K562 (cell line): ENCODE measurements at regions not wholly inside any gene's neighbourhood (a gene's known extent, or its start where the extent isn't known, plus 50 kb on each side); places are given as distances from the start of the nearest gene placed in this dataset.

Source experiments
- ARNT ChIP-seq, 2 experiments: fragments of 450-650 bp; IDR thresholded peaks; 2 replicates each; pipeline ENCODE4 v1.6.1; 2016; ENCODE audit warnings: mild to moderate bottlenecking in 1 of 2
- EZH2 ChIP-seq: IDR thresholded peaks from 2 replicates; pipeline ENCODE4 v1.6.1; 2012; ENCODE audit warnings: low read depth, mild to moderate bottlenecking, inconsistent platforms, low read length, borderline replicate concordance
- KAT8 ChIP-seq: fragments of 450-650 bp; IDR thresholded peaks from 2 replicates; pipeline ENCODE4 v1.6.1; 2016; ENCODE audit warnings: low read depth, mild to moderate bottlenecking
- MEIS2 ChIP-seq: fragments of 450-650 bp; IDR thresholded peaks from 2 replicates; pipeline ENCODE4 v1.6.1; 2014; ENCODE audit warnings: mild to moderate bottlenecking; ENCODE audit not compliant: partially characterized antibody
- SMAD3 ChIP-seq: fragments of 450-650 bp; formaldehyde crosslinking; conservative IDR thresholded peaks from 2 replicates; pipeline ENCODE4 v1.4.0; 2020; ENCODE audit warnings: mild to moderate bottlenecking
- SP2 ChIP-seq: IDR thresholded peaks from 2 replicates; pipeline ENCODE4 v1.6.1; 2011; ENCODE audit warnings: mild to moderate bottlenecking, low read depth, low read length, moderate library complexity; ENCODE audit not compliant: poor library complexity, severe bottlenecking; ENCODE audit errors: extremely low read depth
- SRF ChIP-seq, 2 experiments: fragments of 250-450, 450-650 bp in 1 of 2; sonication (Bioruptor Pico) in 1 of 2; sonication (generic) in 1 of 2; formaldehyde crosslinking; IDR thresholded peaks; 2 replicates each; pipeline versions ENCODE4 v1.5.0 to v1.5.1; 2020 to 2022; ENCODE audit warnings: mild to moderate bottlenecking in 1 of 2, missing genetic modification reagents in 1 of 2
- ZNF239 ChIP-seq: fragments of 250-450 bp; sonication (Bioruptor Pico); IDR thresholded peaks from 2 replicates; pipeline ENCODE4 v1.4.0; 2020; ENCODE audit warnings: mild to moderate bottlenecking
- TF ChIP-seq, protein P1 (sequence below), 3 experiments: IDR thresholded peaks in 2 of 3; conservative IDR thresholded peaks in 1 of 3; 2 replicates each; pipeline ENCODE4 v1.5.1; 2011 to 2012; ENCODE audit warnings: low read length in 3 of 3, mild to moderate bottlenecking in 3 of 3, control low read depth in 2 of 3, improper control_type of control experiment in 1 of 3, inconsistent platforms in 1 of 3, low read depth in 1 of 3, mixed read lengths in 1 of 3, moderate library complexity in 1 of 3; ENCODE audit not compliant: insufficient read depth in 2 of 3
- TF ChIP-seq, protein P2 (sequence below): sonication (generic); formaldehyde crosslinking; IDR thresholded peaks from 2 replicates; pipeline ENCODE4 v1.8.0; 2022; ENCODE audit warnings: mild to moderate bottlenecking, missing genetic modification reagents
- TF ChIP-seq, protein P3 (sequence below), 2 experiments: fragments of 450-650 bp; formaldehyde crosslinking in 1 of 2; IDR thresholded peaks; 2 replicates each; pipeline versions ENCODE4 v1.4.0 to v1.6.1; 2014 to 2020; ENCODE audit warnings: mild to moderate bottlenecking in 2 of 2, borderline replicate concordance in 1 of 2, low read depth in 1 of 2

DNA sequence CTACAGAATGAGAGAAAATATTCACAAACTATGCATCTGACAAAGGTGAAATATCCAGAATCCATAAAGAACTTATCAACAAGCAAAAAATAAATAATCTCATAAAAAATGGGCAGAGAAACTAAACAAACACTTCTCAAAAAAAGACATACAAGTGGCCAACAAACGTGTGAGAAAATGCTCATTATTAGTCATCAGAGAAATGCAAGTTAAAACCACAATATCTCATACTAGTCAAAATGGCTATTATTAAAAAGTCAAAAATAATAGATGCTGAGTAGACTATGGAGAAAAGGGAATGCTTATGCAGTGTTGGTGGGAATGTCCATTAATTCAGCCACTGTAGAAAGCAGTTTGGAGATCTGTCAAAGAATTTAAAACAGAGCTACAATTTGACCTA, 533.3 kb downstream of the TMA16 start:
- TF ChIP-seq ARNT (IDR thresholded peaks at IDR 0.05) = no peak
- TF ChIP-seq, protein P1, sequence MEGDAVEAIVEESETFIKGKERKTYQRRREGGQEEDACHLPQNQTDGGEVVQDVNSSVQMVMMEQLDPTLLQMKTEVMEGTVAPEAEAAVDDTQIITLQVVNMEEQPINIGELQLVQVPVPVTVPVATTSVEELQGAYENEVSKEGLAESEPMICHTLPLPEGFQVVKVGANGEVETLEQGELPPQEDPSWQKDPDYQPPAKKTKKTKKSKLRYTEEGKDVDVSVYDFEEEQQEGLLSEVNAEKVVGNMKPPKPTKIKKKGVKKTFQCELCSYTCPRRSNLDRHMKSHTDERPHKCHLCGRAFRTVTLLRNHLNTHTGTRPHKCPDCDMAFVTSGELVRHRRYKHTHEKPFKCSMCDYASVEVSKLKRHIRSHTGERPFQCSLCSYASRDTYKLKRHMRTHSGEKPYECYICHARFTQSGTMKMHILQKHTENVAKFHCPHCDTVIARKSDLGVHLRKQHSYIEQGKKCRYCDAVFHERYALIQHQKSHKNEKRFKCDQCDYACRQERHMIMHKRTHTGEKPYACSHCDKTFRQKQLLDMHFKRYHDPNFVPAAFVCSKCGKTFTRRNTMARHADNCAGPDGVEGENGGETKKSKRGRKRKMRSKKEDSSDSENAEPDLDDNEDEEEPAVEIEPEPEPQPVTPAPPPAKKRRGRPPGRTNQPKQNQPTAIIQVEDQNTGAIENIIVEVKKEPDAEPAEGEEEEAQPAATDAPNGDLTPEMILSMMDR (IDR thresholded peaks at IDR 0.05 in 2 of 3, conservative IDR thresholded peaks at IDR 0.05 in 1 of 3; ENCODE audit: insufficient read depth in 2 of 3, low read depth in 1 of 3, low read length in 3 of 3) = no peak
- no peak for TF ChIP-seq SMAD3 (CRISPR knock-in tag)
- no peak for TF ChIP-seq SP2
- no peak for TF ChIP-seq SRF (CRISPR knock-in tag; IDR thresholded peaks at IDR 0.05)
- TF ChIP-seq, protein P2, sequence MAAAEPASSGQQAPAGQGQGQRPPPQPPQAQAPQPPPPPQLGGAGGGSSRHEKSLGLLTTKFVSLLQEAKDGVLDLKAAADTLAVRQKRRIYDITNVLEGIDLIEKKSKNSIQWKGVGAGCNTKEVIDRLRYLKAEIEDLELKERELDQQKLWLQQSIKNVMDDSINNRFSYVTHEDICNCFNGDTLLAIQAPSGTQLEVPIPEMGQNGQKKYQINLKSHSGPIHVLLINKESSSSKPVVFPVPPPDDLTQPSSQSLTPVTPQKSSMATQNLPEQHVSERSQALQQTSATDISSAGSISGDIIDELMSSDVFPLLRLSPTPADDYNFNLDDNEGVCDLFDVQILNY (CRISPR knock-in tag) = no peak
- TF ChIP-seq ZNF239 (CRISPR knock-in tag) = no peak
- TF ChIP-seq KAT8 = no peak
- no peak for TF ChIP-seq MEIS2
- TF ChIP-seq EZH2 = no peak
- TF ChIP-seq, protein P3, sequence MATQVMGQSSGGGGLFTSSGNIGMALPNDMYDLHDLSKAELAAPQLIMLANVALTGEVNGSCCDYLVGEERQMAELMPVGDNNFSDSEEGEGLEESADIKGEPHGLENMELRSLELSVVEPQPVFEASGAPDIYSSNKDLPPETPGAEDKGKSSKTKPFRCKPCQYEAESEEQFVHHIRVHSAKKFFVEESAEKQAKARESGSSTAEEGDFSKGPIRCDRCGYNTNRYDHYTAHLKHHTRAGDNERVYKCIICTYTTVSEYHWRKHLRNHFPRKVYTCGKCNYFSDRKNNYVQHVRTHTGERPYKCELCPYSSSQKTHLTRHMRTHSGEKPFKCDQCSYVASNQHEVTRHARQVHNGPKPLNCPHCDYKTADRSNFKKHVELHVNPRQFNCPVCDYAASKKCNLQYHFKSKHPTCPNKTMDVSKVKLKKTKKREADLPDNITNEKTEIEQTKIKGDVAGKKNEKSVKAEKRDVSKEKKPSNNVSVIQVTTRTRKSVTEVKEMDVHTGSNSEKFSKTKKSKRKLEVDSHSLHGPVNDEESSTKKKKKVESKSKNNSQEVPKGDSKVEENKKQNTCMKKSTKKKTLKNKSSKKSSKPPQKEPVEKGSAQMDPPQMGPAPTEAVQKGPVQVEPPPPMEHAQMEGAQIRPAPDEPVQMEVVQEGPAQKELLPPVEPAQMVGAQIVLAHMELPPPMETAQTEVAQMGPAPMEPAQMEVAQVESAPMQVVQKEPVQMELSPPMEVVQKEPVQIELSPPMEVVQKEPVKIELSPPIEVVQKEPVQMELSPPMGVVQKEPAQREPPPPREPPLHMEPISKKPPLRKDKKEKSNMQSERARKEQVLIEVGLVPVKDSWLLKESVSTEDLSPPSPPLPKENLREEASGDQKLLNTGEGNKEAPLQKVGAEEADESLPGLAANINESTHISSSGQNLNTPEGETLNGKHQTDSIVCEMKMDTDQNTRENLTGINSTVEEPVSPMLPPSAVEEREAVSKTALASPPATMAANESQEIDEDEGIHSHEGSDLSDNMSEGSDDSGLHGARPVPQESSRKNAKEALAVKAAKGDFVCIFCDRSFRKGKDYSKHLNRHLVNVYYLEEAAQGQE (IDR thresholded peaks at IDR 0.05; ENCODE audit: borderline replicate concordance) = no peak
- TF ChIP-seq, protein P3 (CRISPR knock-in tag; IDR thresholded peaks at IDR 0.05; ENCODE audit: low read depth) = no peak
